ENCODE measurements at regions not wholly inside any gene's neighbourhood (a gene's known extent, or its start where the extent isn't known, plus 50 kb on each side); places are given as distances from the start of the nearest gene placed in this dataset.

DNA sequence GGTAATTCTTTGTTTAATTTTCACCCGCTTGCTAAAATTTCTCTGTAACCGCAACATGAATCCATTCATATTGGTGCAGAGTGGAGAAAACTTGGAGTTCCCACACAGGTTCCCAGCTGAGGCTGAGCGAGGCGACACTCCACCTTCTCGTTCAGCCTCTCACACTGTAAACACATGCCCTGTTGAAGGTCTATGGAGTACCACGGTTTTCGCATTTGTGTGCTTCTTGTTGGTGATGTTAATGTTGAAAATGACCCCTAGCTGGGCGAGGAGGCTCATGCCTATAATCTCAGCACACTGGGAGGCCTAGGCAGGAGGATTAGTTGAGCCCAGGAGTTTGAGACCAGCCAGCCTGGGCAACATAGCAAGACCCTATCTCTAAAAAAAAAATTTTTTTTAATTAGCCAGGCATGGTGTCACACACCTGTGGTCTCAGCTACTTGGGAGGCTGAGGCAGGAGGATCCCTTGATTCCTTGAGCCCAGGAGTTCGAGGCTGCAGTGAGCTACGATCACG is 67.2 kb downstream of the ARHGEF18 start:
- H3K9me3 ChIP-seq (ENCODE audit: low read depth, low read length, poor library complexity, severe bottlenecking) = no peaks in the 10 kb centered on the region
- H3K27me3 ChIP-seq (replicated peaks; ENCODE audit: insufficient read depth, low read depth, low read length, poor library complexity) = no peaks in the 10 kb centered on the region
- intact Hi-C loops (cut with micrococcal nuclease; ENCODE audit: unreplicated experiment) = no loop called here
- TF ChIP-seq, protein P1, sequence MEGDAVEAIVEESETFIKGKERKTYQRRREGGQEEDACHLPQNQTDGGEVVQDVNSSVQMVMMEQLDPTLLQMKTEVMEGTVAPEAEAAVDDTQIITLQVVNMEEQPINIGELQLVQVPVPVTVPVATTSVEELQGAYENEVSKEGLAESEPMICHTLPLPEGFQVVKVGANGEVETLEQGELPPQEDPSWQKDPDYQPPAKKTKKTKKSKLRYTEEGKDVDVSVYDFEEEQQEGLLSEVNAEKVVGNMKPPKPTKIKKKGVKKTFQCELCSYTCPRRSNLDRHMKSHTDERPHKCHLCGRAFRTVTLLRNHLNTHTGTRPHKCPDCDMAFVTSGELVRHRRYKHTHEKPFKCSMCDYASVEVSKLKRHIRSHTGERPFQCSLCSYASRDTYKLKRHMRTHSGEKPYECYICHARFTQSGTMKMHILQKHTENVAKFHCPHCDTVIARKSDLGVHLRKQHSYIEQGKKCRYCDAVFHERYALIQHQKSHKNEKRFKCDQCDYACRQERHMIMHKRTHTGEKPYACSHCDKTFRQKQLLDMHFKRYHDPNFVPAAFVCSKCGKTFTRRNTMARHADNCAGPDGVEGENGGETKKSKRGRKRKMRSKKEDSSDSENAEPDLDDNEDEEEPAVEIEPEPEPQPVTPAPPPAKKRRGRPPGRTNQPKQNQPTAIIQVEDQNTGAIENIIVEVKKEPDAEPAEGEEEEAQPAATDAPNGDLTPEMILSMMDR (conservative IDR thresholded peaks at IDR 0.05; ENCODE audit: low read depth, low read length) = no peak
- TF ChIP-seq EZH2 (IDR thresholded peaks at IDR 0.05; ENCODE audit: borderline replicate concordance, low read depth, low read length, poor library complexity, severe bottlenecking) = no peak
- no peaks in the 10 kb centered on the region for H3K36me3 ChIP-seq (ENCODE audit: insufficient read depth, low read length, poor library complexity, severe bottlenecking)
- ChIA-PET POLR2A (ENCODE audit: low non-redundant PET) (no interaction called here), CTCF (no interaction called here)
- no peak overlapping the region for H3K4me3 ChIP-seq (ENCODE audit: low read depth, low read length, poor library complexity, severe bottlenecking)
- no peak overlapping the region for H3K27ac ChIP-seq (ENCODE audit: low read depth, low read length, poor library complexity, severe bottlenecking)
- BruUV-seq (replicated peaks) = no TSS peak
- no peak for DNase-seq (ENCODE audit: low spot score)
- no peaks in the 10 kb centered on the region for H3K4me1 ChIP-seq (ENCODE audit: insufficient read depth, low read length, poor library complexity, severe bottlenecking)

DNA sequence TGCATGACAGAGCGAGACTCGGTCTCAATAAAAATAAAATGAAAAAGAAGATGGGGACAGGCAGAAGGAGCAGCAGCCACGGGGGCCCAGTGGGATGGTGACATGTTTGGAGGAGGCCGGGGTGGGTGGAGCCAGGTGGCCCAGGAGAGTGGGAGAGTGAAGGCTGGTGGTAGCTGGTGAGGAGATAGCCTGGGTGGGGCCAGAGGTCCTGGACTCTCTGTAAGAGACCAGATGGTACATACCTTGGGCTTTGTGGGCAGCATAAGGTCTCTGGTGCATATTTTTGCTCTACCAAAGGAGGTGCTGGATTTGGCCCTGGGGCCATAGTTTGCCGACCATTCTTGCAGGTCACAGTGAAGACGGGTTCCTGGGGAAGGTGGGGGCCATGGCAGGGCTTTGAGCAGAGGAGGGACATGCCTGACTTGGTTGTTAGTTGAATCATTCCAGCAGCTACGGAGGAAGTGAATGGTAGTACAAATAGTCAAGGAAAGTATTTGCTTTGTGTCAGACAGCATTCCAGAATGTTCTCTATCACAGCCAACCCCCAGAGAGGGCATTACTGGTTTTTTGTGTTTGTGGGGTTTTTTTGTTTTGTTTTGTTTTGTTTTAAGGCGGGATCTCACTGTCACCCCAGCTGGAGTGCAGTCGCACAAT is 69.1 kb downstream of the ARHGEF18 start:
- ChIA-PET POLR2A (ENCODE audit: low non-redundant PET) (no interaction called here), CTCF (interaction anchor here (0.6 kb wide), 1 partner anchor 258 kb away, joined by 3 read pairs; no protein-coding TSS in a partner anchor)
- Histone ChIP-seq H3K4me1 (ENCODE audit: insufficient read depth, low read length, poor library complexity, severe bottlenecking) (no peaks in the 10 kb centered on the region), H3K27ac (ENCODE audit: low read depth, low read length, poor library complexity, severe bottlenecking) (no peak overlapping the region), H3K36me3 (ENCODE audit: insufficient read depth, low read length, poor library complexity, severe bottlenecking) (no peaks in the 10 kb centered on the region), H3K9me3 (ENCODE audit: low read depth, low read length, poor library complexity, severe bottlenecking) (no peaks in the 10 kb centered on the region), H3K27me3 (replicated peaks; ENCODE audit: insufficient read depth, low read depth, low read length, poor library complexity) (no peaks in the 10 kb centered on the region), H3K4me3 (ENCODE audit: low read depth, low read length, poor library complexity, severe bottlenecking) (no peak overlapping the region)
- TF ChIP-seq EZH2 (IDR thresholded peaks at IDR 0.05; ENCODE audit: borderline replicate concordance, low read depth, low read length, poor library complexity, severe bottlenecking) = no peak
- TF ChIP-seq, protein P1 (conservative IDR thresholded peaks at IDR 0.05; ENCODE audit: low read depth, low read length) = no peak
- DNase-seq (ENCODE audit: low spot score) = no peak
- BruUV-seq (replicated peaks) = no TSS peak
- intact Hi-C loops (cut with micrococcal nuclease; ENCODE audit: unreplicated experiment) = no loop called here

DNA sequence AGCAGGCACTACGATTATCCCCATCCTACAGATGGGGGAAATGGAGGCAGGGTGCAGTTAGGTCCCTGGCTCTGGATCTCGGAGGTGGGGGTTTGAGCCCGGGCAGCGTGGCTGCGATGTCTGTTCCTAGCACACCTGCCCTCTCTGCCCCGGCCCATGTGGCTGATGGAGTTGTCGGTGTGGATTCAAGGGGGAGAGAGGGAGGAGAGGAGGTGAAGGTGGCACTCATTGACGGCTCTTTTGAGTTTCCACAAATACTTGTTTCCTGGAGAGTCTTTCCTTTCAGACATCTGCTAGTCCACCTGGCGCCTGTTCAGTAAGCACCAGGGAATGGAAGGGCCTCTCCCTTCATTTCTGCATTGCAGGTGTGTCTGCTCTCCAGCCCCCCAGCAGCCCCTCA is 69.9 kb downstream of the ARHGEF18 start:
- ChIA-PET POLR2A (ENCODE audit: low non-redundant PET) (no interaction called here), CTCF (interaction anchor here (0.6 kb wide), 1 partner anchor 259 kb away, joined by 3 read pairs; no protein-coding TSS in a partner anchor)
- no peak for DNase-seq (ENCODE audit: low spot score)
- Histone ChIP-seq H3K9me3 (ENCODE audit: low read depth, low read length, poor library complexity, severe bottlenecking) (no peaks in the 10 kb centered on the region), H3K36me3 (ENCODE audit: insufficient read depth, low read length, poor library complexity, severe bottlenecking) (no peaks in the 10 kb centered on the region), H3K4me3 (ENCODE audit: low read depth, low read length, poor library complexity, severe bottlenecking) (no peak overlapping the region), H3K27ac (ENCODE audit: low read depth, low read length, poor library complexity, severe bottlenecking) (no peak overlapping the region), H3K27me3 (replicated peaks; ENCODE audit: insufficient read depth, low read depth, low read length, poor library complexity) (no peaks in the 10 kb centered on the region), H3K4me1 (ENCODE audit: insufficient read depth, low read length, poor library complexity, severe bottlenecking) (no peaks in the 10 kb centered on the region)
- intact Hi-C loops (cut with micrococcal nuclease; ENCODE audit: unreplicated experiment) = no loop called here
- TF ChIP-seq, protein P1 (conservative IDR thresholded peaks at IDR 0.05; ENCODE audit: low read depth, low read length) = no peak
- no peak for TF ChIP-seq EZH2 (IDR thresholded peaks at IDR 0.05; ENCODE audit: borderline replicate concordance, low read depth, low read length, poor library complexity, severe bottlenecking)
- BruUV-seq (replicated peaks) = no TSS peak

Data from A673 (cell line).